Body of pancreas (tissue), 4 donors: ENCODE measurements at regions not wholly inside any gene's neighbourhood (a gene's known extent, or its start where the extent isn't known, plus 50 kb on each side); places are given as distances from the start of the nearest gene placed in this dataset.

Experiments
- ATAC-seq: fragments of 150-250 bp; one replicate; pipeline ENCODE4 v1.9.1; 2016
- DNase-seq, 4 donors: peaks; one replicate each; pipeline ENCODE4 v3.0.0-alpha.2; 2019
- H3K27ac ChIP-seq, 4 donors: fragments of 200-600 bp; sonication (generic); 1 replicate in 3 of 4; 2 replicates in 1 of 4; pipeline versions ENCODE4 v1.5.1 to v1.6.1; 2016 to 2019; ENCODE audit warnings: mild to moderate bottlenecking in 1 of 4, mixed read lengths in 1 of 4, moderate library complexity in 1 of 4
- H3K27me3 ChIP-seq, 2 donors: fragments of 200-600 bp; sonication (generic); one replicate each; pipeline ENCODE4 v1.6.0; 2016; ENCODE audit warnings: mild to moderate bottlenecking in 1 of 2
- H3K36me3 ChIP-seq, 2 donors: fragments of 200-600 bp; sonication (generic); replicated peaks in 1 of 2; 2 replicates each; pipeline ENCODE4 v1.5.1; 2016; ENCODE audit warnings: low read depth in 2 of 2; ENCODE audit not compliant: insufficient read depth in 1 of 2
- H3K4me1 ChIP-seq: fragments of 200-600 bp; sonication (generic); one replicate; pipeline ENCODE4 v1.6.0; 2016
- H3K4me3 ChIP-seq, 2 donors: fragments of 200-600 bp; sonication (generic); 1 replicate in 1 of 2; 2 replicates in 1 of 2; pipeline ENCODE4 v1.5.1; 2016 to 2019
- H3K9me3 ChIP-seq, 3 donors: fragments of 200-600 bp; sonication (generic); 1 replicate in 2 of 3; 2 replicates in 1 of 3; pipeline ENCODE4 v1.5.1; 2016
- CTCF ChIP-seq, 7 experiments: fragments of 450-650 bp in 4 of 7; fragments of 200-600 bp in 3 of 7; sonication (generic) in 3 of 7; IDR thresholded peaks; one replicate each; pipeline ENCODE4 v1.5.1; 2016 to 2019; ENCODE audit warnings: antibody characterized with exemption in 7 of 7
- POLR2A ChIP-seq, 3 donors: fragments of 450-650 bp; IDR thresholded peaks; one replicate each; pipeline ENCODE4 v1.6.1; 2016; ENCODE audit warnings: antibody characterized with exemption in 3 of 3, mild to moderate bottlenecking in 2 of 3
- WGBS, 2 donors: methylation state at CpG; one replicate each; pipeline ENCODE4 v1.1.5; 2017; 5-methylcytosine and 5-hydroxymethylcytosine counted together
- intact Hi-C: fragments of 100-400 bp; cut with DNase I; formaldehyde crosslinking; loops from one replicate; pipeline ENCODE4 v1.15.1; 2023

- no peak for DNase-seq
- intact Hi-C loops: no loop called here
- no peaks in the 10 kb centered on the region for H3K4me1 ChIP-seq
- 23 to 36% methylated on average over 9 to 11 of the region's 11 CpGs for WGBS, 2 donors
- no peaks in the 10 kb centered on the region for H3K9me3 ChIP-seq
- no peak overlapping the region for H3K27ac ChIP-seq
- H3K4me3 ChIP-seq: no peak overlapping the region
- no peak for ATAC-seq
- TF ChIP-seq CTCF (IDR thresholded peaks at IDR 0.05): no peak
- TF ChIP-seq POLR2A (IDR thresholded peaks at IDR 0.05): no peak
- H3K36me3 ChIP-seq: no peaks in the 10 kb centered on the region
- H3K27me3 ChIP-seq: no peaks in the 10 kb centered on the region
Measured at GRCh38 chr22:48553119-48553518, 1274.6 kb downstream of the BRD1 start.

GRCh38 chr22:48551716-48552268 is 1275.9 kb downstream of the BRD1 start:
- Histone ChIP-seq H3K4me1 (no peaks in the 10 kb centered on the region), H3K4me3 (no peak overlapping the region), H3K27ac (no peak overlapping the region), H3K36me3 (no peaks in the 10 kb centered on the region), H3K9me3 (no peaks in the 10 kb centered on the region), H3K27me3 (no peaks in the 10 kb centered on the region)
- WGBS, 2 donors: 52 to 68% methylated on average over 3 to 17 of the region's 17 CpGs
- DNase-seq (no peak), ATAC-seq (no peak)
- no peak for TF ChIP-seq CTCF (IDR thresholded peaks at IDR 0.05)
- no peak for TF ChIP-seq POLR2A (IDR thresholded peaks at IDR 0.05)
- intact Hi-C loops: no loop called here

- 56 to 61% methylated on average over 2 to 10 of the region's 10 CpGs for WGBS, 2 donors
- Histone ChIP-seq H3K9me3 (no peaks in the 10 kb centered on the region), H3K27me3 (no peaks in the 10 kb centered on the region), H3K36me3 (no peaks in the 10 kb centered on the region), H3K27ac (no peak overlapping the region), H3K4me3 (no peak overlapping the region), H3K4me1 (no peaks in the 10 kb centered on the region)
- ATAC-seq (no peak), DNase-seq (no peak)
- no peak for TF ChIP-seq CTCF (IDR thresholded peaks at IDR 0.05)
- TF ChIP-seq POLR2A (IDR thresholded peaks at IDR 0.05): no peak
- intact Hi-C loops: no loop called here
Measured at GRCh38 chr22:48551061-48551460, 1276.6 kb downstream of the BRD1 start.

- intact Hi-C loops: no loop called here
- DNase-seq (no peak), ATAC-seq (no peak)
- H3K4me1 ChIP-seq: no peaks in the 10 kb centered on the region
- H3K27me3 ChIP-seq: no peaks in the 10 kb centered on the region
- H3K4me3 ChIP-seq: no peak overlapping the region
- H3K27ac ChIP-seq: no peak overlapping the region
- WGBS, 2 donors: 80 to 88% methylated on average over 4 to 8 of the region's 8 CpGs
- TF ChIP-seq CTCF (IDR thresholded peaks at IDR 0.05) (no peak), POLR2A (IDR thresholded peaks at IDR 0.05) (no peak)
- H3K9me3 ChIP-seq: no peaks in the 10 kb centered on the region
- H3K36me3 ChIP-seq: no peaks in the 10 kb centered on the region
Measured at GRCh38 chr22:48548391-48548790, 1279.3 kb downstream of the BRD1 start.

GRCh38 chr22:48547971-48548370 is 1279.7 kb downstream of the BRD1 start:
- TF ChIP-seq CTCF (IDR thresholded peaks at IDR 0.05) (no peak), POLR2A (IDR thresholded peaks at IDR 0.05) (no peak)
- DNase-seq (no peak), ATAC-seq (no peak)
- Histone ChIP-seq H3K27me3 (no peaks in the 10 kb centered on the region), H3K4me1 (no peaks in the 10 kb centered on the region), H3K9me3 (no peaks in the 10 kb centered on the region), H3K27ac (no peak overlapping the region), H3K36me3 (no peaks in the 10 kb centered on the region), H3K4me3 (no peak overlapping the region)
- intact Hi-C loops: no loop called here
- 48 to 69% methylated on average over 4 to 10 of the region's 13 CpGs for WGBS, 2 donors
